ENCODE measurements at regions not wholly inside any gene's neighbourhood (a gene's known extent, or its start where the extent isn't known, plus 50 kb on each side); places are given as distances from the start of the nearest gene placed in this dataset.

- no peak for FAIRE-seq
- H3K79me2 ChIP-seq (ENCODE audit: insufficient read depth, low read length), result no peaks in the 10 kb centered on the region
- DNase-seq (ENCODE audit: low read depth), result no peak
- no peaks in the 10 kb centered on the region for H3K4me1 ChIP-seq (ENCODE audit: insufficient read depth, low read length)
- no peak overlapping the region for H3K27ac ChIP-seq (ENCODE audit: low read depth, low read length)
- no peaks in the 10 kb centered on the region for H3K27me3 ChIP-seq (ENCODE audit: insufficient read depth, low read length)
- H3K4me3 ChIP-seq (ENCODE audit: insufficient read depth, low read depth, low read length), result no peak overlapping the region
- no peak overlapping the region for H3K4me3 Mint-ChIP-seq (ENCODE audit: unreplicated experiment)
- H4K20me1 ChIP-seq (ENCODE audit: insufficient read depth, low read length), result no peaks in the 10 kb centered on the region
- no peak for TF ChIP-seq EZH2 (IDR thresholded peaks at IDR 0.05; ENCODE audit: insufficient read depth, low read length)
- TF ChIP-seq CTCF (IDR thresholded peaks at IDR 0.05; ENCODE audit: insufficient read depth, low read depth, low read length), result no peak
- H3K4me2 ChIP-seq (ENCODE audit: low read length), result no peak overlapping the region
- H3K9me3 ChIP-seq (ENCODE audit: insufficient read depth, low read depth, low read length), result peaks cover under 1% of the 10 kb centered on the region
- no peaks in the 10 kb centered on the region for H3K27me3 Mint-ChIP-seq (ENCODE audit: low read depth, unreplicated experiment)
- no peaks in the 10 kb centered on the region for H3K36me3 ChIP-seq (ENCODE audit: insufficient read depth, low read length)
- peaks cover 13% of the 10 kb centered on the region for H3K4me1 Mint-ChIP-seq (ENCODE audit: low read depth, unreplicated experiment)
- no peak overlapping the region for H3K9ac ChIP-seq (ENCODE audit: low read length)
- H3K36me3 Mint-ChIP-seq (ENCODE audit: low read depth, unreplicated experiment), result no peaks in the 10 kb centered on the region
- no peak overlapping the region for H3K27ac Mint-ChIP-seq (ENCODE audit: unreplicated experiment)
- H2AFZ ChIP-seq (ENCODE audit: low read depth, low read length), result no peak overlapping the region
- H3K9me3 Mint-ChIP-seq (ENCODE audit: unreplicated experiment), result peaks cover 2% of the 10 kb centered on the region
Measured at GRCh38 chr21:31446226-31446855, 102.3 kb upstream of the TIAM1 start.

- Mint-ChIP-seq H3K27ac (ENCODE audit: unreplicated experiment) (no peak overlapping the region), H3K27me3 (ENCODE audit: low read depth, unreplicated experiment) (no peaks in the 10 kb centered on the region), H3K4me1 (ENCODE audit: low read depth, unreplicated experiment) (peaks cover 13% of the 10 kb centered on the region), H3K4me3 (ENCODE audit: unreplicated experiment) (no peak overlapping the region), H3K9me3 (ENCODE audit: unreplicated experiment) (peaks cover 2% of the 10 kb centered on the region), H3K36me3 (ENCODE audit: low read depth, unreplicated experiment) (no peaks in the 10 kb centered on the region)
- no peak overlapping the region for H3K27ac ChIP-seq (ENCODE audit: low read depth, low read length)
- no peaks in the 10 kb centered on the region for H3K79me2 ChIP-seq (ENCODE audit: insufficient read depth, low read length)
- H3K4me3 ChIP-seq (ENCODE audit: insufficient read depth, low read depth, low read length), result no peak overlapping the region
- FAIRE-seq (no peak), DNase-seq (ENCODE audit: low read depth) (no peak)
- no peak overlapping the region for H3K4me2 ChIP-seq (ENCODE audit: low read length)
- no peaks in the 10 kb centered on the region for H3K27me3 ChIP-seq (ENCODE audit: insufficient read depth, low read length)
- H2AFZ ChIP-seq (ENCODE audit: low read depth, low read length), result no peak overlapping the region
- no peak for TF ChIP-seq EZH2 (IDR thresholded peaks at IDR 0.05; ENCODE audit: insufficient read depth, low read length)
- no peaks in the 10 kb centered on the region for H3K4me1 ChIP-seq (ENCODE audit: insufficient read depth, low read length)
- no peaks in the 10 kb centered on the region for H4K20me1 ChIP-seq (ENCODE audit: insufficient read depth, low read length)
- H3K9ac ChIP-seq (ENCODE audit: low read length), result no peak overlapping the region
- no peaks in the 10 kb centered on the region for H3K36me3 ChIP-seq (ENCODE audit: insufficient read depth, low read length)
- H3K9me3 ChIP-seq (ENCODE audit: insufficient read depth, low read depth, low read length), result peaks cover 5% of the 10 kb centered on the region
Measured at GRCh38 chr21:31445137-31445536, 101.1 kb upstream of the TIAM1 start.

- Histone ChIP-seq H3K9me3 (ENCODE audit: insufficient read depth, low read depth, low read length) (peaks cover 5% of the 10 kb centered on the region), H3K4me2 (ENCODE audit: low read length) (no peak overlapping the region), H3K9ac (ENCODE audit: low read length) (no peak overlapping the region), H2AFZ (ENCODE audit: low read depth, low read length) (no peak overlapping the region), H3K4me3 (ENCODE audit: insufficient read depth, low read depth, low read length) (no peak overlapping the region), H3K27me3 (ENCODE audit: insufficient read depth, low read length) (no peaks in the 10 kb centered on the region), H3K27ac (ENCODE audit: low read depth, low read length) (no peak overlapping the region), H4K20me1 (ENCODE audit: insufficient read depth, low read length) (no peaks in the 10 kb centered on the region), H3K36me3 (ENCODE audit: insufficient read depth, low read length) (no peaks in the 10 kb centered on the region), H3K4me1 (ENCODE audit: insufficient read depth, low read length) (no peaks in the 10 kb centered on the region), H3K79me2 (ENCODE audit: insufficient read depth, low read length) (no peaks in the 10 kb centered on the region)
- Mint-ChIP-seq H3K36me3 (ENCODE audit: low read depth, unreplicated experiment) (no peaks in the 10 kb centered on the region), H3K27ac (ENCODE audit: unreplicated experiment) (peak overlapping the region; percentile 30), H3K9me3 (ENCODE audit: unreplicated experiment) (peaks cover 2% of the 10 kb centered on the region), H3K27me3 (ENCODE audit: low read depth, unreplicated experiment) (no peaks in the 10 kb centered on the region), H3K4me1 (ENCODE audit: low read depth, unreplicated experiment) (peaks cover 13% of the 10 kb centered on the region), H3K4me3 (ENCODE audit: unreplicated experiment) (no peak overlapping the region)
- TF ChIP-seq EZH2 (IDR thresholded peaks at IDR 0.05; ENCODE audit: insufficient read depth, low read length) (no peak), CTCF (IDR thresholded peaks at IDR 0.05; ENCODE audit: insufficient read depth, low read depth, low read length) (no peak)
- DNase-seq (ENCODE audit: low read depth), result no peak
- no peak for FAIRE-seq
Measured at GRCh38 chr21:31443736-31444521, 99.9 kb upstream of the TIAM1 start.

Measured in astrocyte (in vitro differentiated cells and primary cell).